WTC11 (cell line): ENCODE measurements at regions not wholly inside any gene's neighbourhood (a gene's known extent, or its start where the extent isn't known, plus 50 kb on each side); places are given as distances from the start of the nearest gene placed in this dataset.

Experiments used
- ATAC-seq: fragments of 200-7000 bp; cut with Tn5 transposase; 2 replicates; pipeline ENCODE4 v1.10.0; 2021; ENCODE audit warnings: mild to moderate bottlenecking, moderate library complexity
- CTCF ChIA-PET: fragments of 300-600 bp; sonication (Branson Sonifier 250); formaldehyde crosslinking; loops from one replicate; lab custom pipeline; 2021; ENCODE audit warnings: antibody characterized with exemption; lab: Charles Lee
- POLR2A ChIA-PET: fragments of 350-600 bp; sonication (Branson Sonifier 250); formaldehyde crosslinking; loops from one replicate; lab custom pipeline; 2021; ENCODE audit warnings: antibody characterized with exemption; lab: Charles Lee
- DNase-seq: peaks from one replicate; pipeline ENCODE4 v3.0.0; 2021; ENCODE audit warnings: low spot score
- H3K27ac Mint-ChIP-seq: 2 replicates; pipeline ENCODE4 v1.8.0; 2021; ENCODE audit warnings: mixed read lengths
- H3K27me3 Mint-ChIP-seq: 2 replicates; pipeline ENCODE4 v1.8.0; 2021; ENCODE audit warnings: low read depth, mild to moderate bottlenecking, moderate library complexity, mixed read lengths
- H3K36me3 Mint-ChIP-seq: 2 replicates; pipeline ENCODE4 v1.8.0; 2021; ENCODE audit warnings: mixed read lengths
- H3K4me1 Mint-ChIP-seq: 2 replicates; pipeline ENCODE4 v1.8.0; 2022; ENCODE audit warnings: mixed read lengths
- H3K4me3 Mint-ChIP-seq: 2 replicates; pipeline ENCODE4 v1.8.0; 2021; ENCODE audit warnings: mild to moderate bottlenecking, moderate library complexity, mixed read lengths
- H3K9me3 Mint-ChIP-seq: 2 replicates; pipeline ENCODE4 v1.8.0; 2021; ENCODE audit warnings: mixed read lengths
- ATF1 ChIP-seq: sonication (generic); formaldehyde crosslinking; IDR thresholded peaks from 2 replicates; pipeline ENCODE4 v1.8.1; 2023; ENCODE audit warnings: mild to moderate bottlenecking, moderate library complexity, missing genetic modification reagents
- CREB1 ChIP-seq: sonication (generic); formaldehyde crosslinking; IDR thresholded peaks from 2 replicates; pipeline ENCODE4 v1.8.0; 2023; ENCODE audit warnings: mild to moderate bottlenecking, missing genetic modification reagents
- ELF4 ChIP-seq: sonication (generic); formaldehyde crosslinking; IDR thresholded peaks from 2 replicates; pipeline ENCODE4 v1.8.1; 2022; ENCODE audit warnings: low read depth, mild to moderate bottlenecking, moderate library complexity, missing genetic modification reagents
- EMX1 ChIP-seq: fragments of 250-450 bp; sonication (Bioruptor Pico); IDR thresholded peaks from 2 replicates; pipeline ENCODE4 v1.8.0; 2021; ENCODE audit warnings: mild to moderate bottlenecking
- ETV6 ChIP-seq: sonication (generic); formaldehyde crosslinking; IDR thresholded peaks from 2 replicates; pipeline ENCODE4 v1.8.1; 2022; ENCODE audit warnings: mild to moderate bottlenecking, missing genetic modification reagents
- FOXJ3 ChIP-seq: sonication (generic); formaldehyde crosslinking; IDR thresholded peaks from 2 replicates; pipeline ENCODE4 v1.9.0; 2021; ENCODE audit warnings: missing genetic modification reagents, mild to moderate bottlenecking, borderline replicate concordance
- IRF2 ChIP-seq: sonication (generic); formaldehyde crosslinking; IDR thresholded peaks from 2 replicates; pipeline ENCODE4 v1.8.0; 2022; ENCODE audit warnings: low read depth, missing genetic modification reagents, borderline replicate concordance
- KAT7 ChIP-seq: sonication (generic); formaldehyde crosslinking; IDR thresholded peaks from 2 replicates; pipeline ENCODE4 v1.8.1; 2023; ENCODE audit warnings: missing genetic modification reagents, mild to moderate bottlenecking, borderline replicate concordance
- NR3C1 ChIP-seq: sonication (generic); formaldehyde crosslinking; conservative IDR thresholded peaks from 2 replicates; pipeline ENCODE4 v1.8.1; 2023; ENCODE audit warnings: low read depth, mild to moderate bottlenecking, missing genetic modification reagents
- OVOL2 ChIP-seq: fragments of 250-450 bp; sonication (Bioruptor Pico); IDR thresholded peaks from 2 replicates; pipeline ENCODE4 v1.9.0; 2021; ENCODE audit warnings: mild to moderate bottlenecking, borderline replicate concordance
- SMAD3 ChIP-seq: sonication (generic); formaldehyde crosslinking; IDR thresholded peaks from 2 replicates; pipeline ENCODE4 v1.8.0; 2022; ENCODE audit warnings: missing genetic modification reagents, mild to moderate bottlenecking, borderline replicate concordance
- SOX15 ChIP-seq: fragments of 250-450 bp; sonication (Bioruptor Pico); IDR thresholded peaks from 2 replicates; pipeline ENCODE4 v1.9.0; 2021; ENCODE audit warnings: mild to moderate bottlenecking
- ZNF138 ChIP-seq: sonication (generic); formaldehyde crosslinking; conservative IDR thresholded peaks from 2 replicates; pipeline ENCODE4 v1.8.1; 2022; ENCODE audit warnings: mild to moderate bottlenecking, moderate library complexity, missing genetic modification reagents
- ZNF219 ChIP-seq: sonication (generic); formaldehyde crosslinking; IDR thresholded peaks from 2 replicates; pipeline ENCODE4 v1.8.0; 2023; ENCODE audit warnings: missing genetic modification reagents, mild to moderate bottlenecking, borderline replicate concordance
- ZNF317 ChIP-seq: sonication (generic); formaldehyde crosslinking; IDR thresholded peaks from 2 replicates; pipeline ENCODE4 v1.8.1; 2023; ENCODE audit warnings: low read depth, mild to moderate bottlenecking, moderate library complexity, missing genetic modification reagents, borderline replicate concordance
- ZNF396 ChIP-seq: fragments of 250-450 bp; sonication (Bioruptor Pico); IDR thresholded peaks from 2 replicates; pipeline ENCODE4 v1.8.0; 2021; ENCODE audit warnings: mild to moderate bottlenecking, moderate library complexity, borderline replicate concordance
- ZNF423 ChIP-seq: fragments of 250-450 bp; sonication (Bioruptor Pico); IDR thresholded peaks from 2 replicates; pipeline ENCODE4 v2.1.2; 2022; ENCODE audit warnings: mild to moderate bottlenecking, moderate library complexity
- TF ChIP-seq, protein P1 (sequence below): fragments of 200-600 bp; IDR thresholded peaks from 2 replicates; pipeline ENCODE4 v1.8.0; 2022; ENCODE audit warnings: antibody characterized with exemption
- TF ChIP-seq, protein P2 (sequence below): fragments of 250-450 bp; sonication (Bioruptor Pico); IDR thresholded peaks from 2 replicates; pipeline ENCODE4 v1.9.0; 2021; ENCODE audit warnings: moderate library complexity, mild to moderate bottlenecking, inconsistent platforms, borderline replicate concordance
- TF ChIP-seq, protein P3 (sequence below): sonication (generic); formaldehyde crosslinking; IDR thresholded peaks from 2 replicates; pipeline ENCODE4 v1.8.1; 2022; ENCODE audit warnings: low read depth, mild to moderate bottlenecking, moderate library complexity, missing genetic modification reagents, borderline replicate concordance
- TF ChIP-seq, protein P4 (sequence below): sonication (generic); formaldehyde crosslinking; conservative IDR thresholded peaks from 2 replicates; pipeline ENCODE4 v1.8.1; 2022; ENCODE audit warnings: mild to moderate bottlenecking, missing genetic modification reagents
- TF ChIP-seq, protein P5 (sequence below): sonication (generic); formaldehyde crosslinking; IDR thresholded peaks from 2 replicates; pipeline ENCODE4 v1.8.0; 2022; ENCODE audit warnings: mild to moderate bottlenecking, missing genetic modification reagents
- TF ChIP-seq, protein P6 (sequence below): fragments of 250-450 bp; sonication (Bioruptor Pico); conservative IDR thresholded peaks from 2 replicates; pipeline ENCODE4 v1.9.0; 2021; ENCODE audit warnings: mild to moderate bottlenecking
- TF ChIP-seq, protein P7 (sequence below): sonication (generic); formaldehyde crosslinking; IDR thresholded peaks from 2 replicates; pipeline ENCODE4 v1.8.0; 2022; ENCODE audit warnings: mild to moderate bottlenecking, missing genetic modification reagents
- TF ChIP-seq, protein P8 (sequence below): fragments of 250-450 bp; sonication (Bioruptor Pico); IDR thresholded peaks from 2 replicates; pipeline ENCODE4 v1.9.0; 2021; ENCODE audit warnings: mild to moderate bottlenecking
- TF ChIP-seq, protein P9 (sequence below): sonication (generic); formaldehyde crosslinking; IDR thresholded peaks from 2 replicates; pipeline ENCODE4 v1.8.1; 2022; ENCODE audit warnings: low read depth, missing genetic modification reagents, borderline replicate concordance

DNA sequence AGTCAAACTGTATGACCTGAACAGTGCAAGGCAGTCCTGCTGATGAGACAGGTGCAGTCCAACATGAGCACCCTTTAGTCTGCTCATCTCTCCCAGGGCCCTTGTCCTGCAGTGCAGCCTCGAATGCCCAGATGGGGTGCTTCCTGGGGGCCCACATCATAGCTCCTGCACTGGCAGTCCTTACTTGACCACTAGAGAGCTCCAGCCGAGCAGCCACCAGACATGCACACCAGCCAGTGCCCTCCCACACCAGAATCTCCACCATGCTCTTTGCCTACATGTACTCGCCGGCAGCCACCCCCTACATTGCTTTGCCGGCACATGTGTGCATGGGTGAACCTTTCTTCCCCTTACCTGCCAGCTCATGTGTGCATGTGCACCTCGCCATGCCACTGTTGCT is 188.8 kb upstream of the GULP1 start (continued):
- TF ChIP-seq, protein P1, sequence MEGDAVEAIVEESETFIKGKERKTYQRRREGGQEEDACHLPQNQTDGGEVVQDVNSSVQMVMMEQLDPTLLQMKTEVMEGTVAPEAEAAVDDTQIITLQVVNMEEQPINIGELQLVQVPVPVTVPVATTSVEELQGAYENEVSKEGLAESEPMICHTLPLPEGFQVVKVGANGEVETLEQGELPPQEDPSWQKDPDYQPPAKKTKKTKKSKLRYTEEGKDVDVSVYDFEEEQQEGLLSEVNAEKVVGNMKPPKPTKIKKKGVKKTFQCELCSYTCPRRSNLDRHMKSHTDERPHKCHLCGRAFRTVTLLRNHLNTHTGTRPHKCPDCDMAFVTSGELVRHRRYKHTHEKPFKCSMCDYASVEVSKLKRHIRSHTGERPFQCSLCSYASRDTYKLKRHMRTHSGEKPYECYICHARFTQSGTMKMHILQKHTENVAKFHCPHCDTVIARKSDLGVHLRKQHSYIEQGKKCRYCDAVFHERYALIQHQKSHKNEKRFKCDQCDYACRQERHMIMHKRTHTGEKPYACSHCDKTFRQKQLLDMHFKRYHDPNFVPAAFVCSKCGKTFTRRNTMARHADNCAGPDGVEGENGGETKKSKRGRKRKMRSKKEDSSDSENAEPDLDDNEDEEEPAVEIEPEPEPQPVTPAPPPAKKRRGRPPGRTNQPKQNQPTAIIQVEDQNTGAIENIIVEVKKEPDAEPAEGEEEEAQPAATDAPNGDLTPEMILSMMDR = no peak
- TF ChIP-seq, protein P2, sequence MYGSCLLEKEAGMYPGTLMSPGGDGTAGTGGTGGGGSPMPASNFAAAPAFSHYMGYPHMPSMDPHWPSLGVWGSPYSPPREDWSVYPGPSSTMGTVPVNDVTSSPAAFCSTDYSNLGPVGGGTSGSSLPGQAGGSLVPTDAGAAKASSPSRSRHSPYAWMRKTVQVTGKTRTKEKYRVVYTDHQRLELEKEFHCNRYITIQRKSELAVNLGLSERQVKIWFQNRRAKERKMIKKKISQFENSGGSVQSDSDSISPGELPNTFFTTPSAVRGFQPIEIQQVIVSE (CRISPR knock-in tag) = no peak
- TF ChIP-seq, protein P3, sequence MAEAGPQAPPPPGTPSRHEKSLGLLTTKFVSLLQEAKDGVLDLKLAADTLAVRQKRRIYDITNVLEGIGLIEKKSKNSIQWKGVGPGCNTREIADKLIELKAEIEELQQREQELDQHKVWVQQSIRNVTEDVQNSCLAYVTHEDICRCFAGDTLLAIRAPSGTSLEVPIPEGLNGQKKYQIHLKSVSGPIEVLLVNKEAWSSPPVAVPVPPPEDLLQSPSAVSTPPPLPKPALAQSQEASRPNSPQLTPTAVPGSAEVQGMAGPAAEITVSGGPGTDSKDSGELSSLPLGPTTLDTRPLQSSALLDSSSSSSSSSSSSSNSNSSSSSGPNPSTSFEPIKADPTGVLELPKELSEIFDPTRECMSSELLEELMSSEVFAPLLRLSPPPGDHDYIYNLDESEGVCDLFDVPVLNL = no peak
- no peak for TF ChIP-seq ZNF396 (CRISPR knock-in tag)
- TF ChIP-seq ZNF423 (CRISPR knock-in tag) = no peak
- TF ChIP-seq, protein P4, sequence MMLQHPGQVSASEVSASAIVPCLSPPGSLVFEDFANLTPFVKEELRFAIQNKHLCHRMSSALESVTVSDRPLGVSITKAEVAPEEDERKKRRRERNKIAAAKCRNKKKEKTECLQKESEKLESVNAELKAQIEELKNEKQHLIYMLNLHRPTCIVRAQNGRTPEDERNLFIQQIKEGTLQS (CRISPR knock-in tag) = no peak
- no peak for TF ChIP-seq NR3C1 (CRISPR knock-in tag)
- TF ChIP-seq, protein P5, sequence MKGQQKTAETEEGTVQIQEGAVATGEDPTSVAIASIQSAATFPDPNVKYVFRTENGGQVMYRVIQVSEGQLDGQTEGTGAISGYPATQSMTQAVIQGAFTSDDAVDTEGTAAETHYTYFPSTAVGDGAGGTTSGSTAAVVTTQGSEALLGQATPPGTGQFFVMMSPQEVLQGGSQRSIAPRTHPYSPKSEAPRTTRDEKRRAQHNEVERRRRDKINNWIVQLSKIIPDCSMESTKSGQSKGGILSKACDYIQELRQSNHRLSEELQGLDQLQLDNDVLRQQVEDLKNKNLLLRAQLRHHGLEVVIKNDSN (CRISPR knock-in tag) = no peak
- TF ChIP-seq ZNF219 (CRISPR knock-in tag) = no peak
- no peak for TF ChIP-seq SMAD3 (CRISPR knock-in tag)
- no peak for TF ChIP-seq ZNF317 (CRISPR knock-in tag)

DNA sequence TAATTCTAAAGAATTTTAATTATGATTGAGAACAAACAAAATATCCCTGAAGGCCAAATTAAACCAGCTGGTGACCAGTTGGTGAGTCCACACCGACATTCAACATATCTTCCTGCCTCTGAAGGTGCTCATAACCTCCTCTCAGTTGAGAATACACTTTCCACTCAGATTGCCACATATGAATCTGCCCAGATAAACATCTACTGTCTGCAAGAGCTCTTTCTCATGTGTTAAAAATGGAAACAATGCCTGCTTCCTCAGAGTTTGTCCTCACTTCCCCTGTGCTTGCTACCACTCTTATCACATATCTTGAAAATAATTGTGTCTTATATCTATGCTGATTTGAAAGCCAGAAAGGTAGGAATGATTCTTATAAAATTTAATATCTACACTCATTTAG is 177.7 kb upstream of the GULP1 start:
- TF ChIP-seq, protein P5 (CRISPR knock-in tag) = no peak
- TF ChIP-seq, protein P6, sequence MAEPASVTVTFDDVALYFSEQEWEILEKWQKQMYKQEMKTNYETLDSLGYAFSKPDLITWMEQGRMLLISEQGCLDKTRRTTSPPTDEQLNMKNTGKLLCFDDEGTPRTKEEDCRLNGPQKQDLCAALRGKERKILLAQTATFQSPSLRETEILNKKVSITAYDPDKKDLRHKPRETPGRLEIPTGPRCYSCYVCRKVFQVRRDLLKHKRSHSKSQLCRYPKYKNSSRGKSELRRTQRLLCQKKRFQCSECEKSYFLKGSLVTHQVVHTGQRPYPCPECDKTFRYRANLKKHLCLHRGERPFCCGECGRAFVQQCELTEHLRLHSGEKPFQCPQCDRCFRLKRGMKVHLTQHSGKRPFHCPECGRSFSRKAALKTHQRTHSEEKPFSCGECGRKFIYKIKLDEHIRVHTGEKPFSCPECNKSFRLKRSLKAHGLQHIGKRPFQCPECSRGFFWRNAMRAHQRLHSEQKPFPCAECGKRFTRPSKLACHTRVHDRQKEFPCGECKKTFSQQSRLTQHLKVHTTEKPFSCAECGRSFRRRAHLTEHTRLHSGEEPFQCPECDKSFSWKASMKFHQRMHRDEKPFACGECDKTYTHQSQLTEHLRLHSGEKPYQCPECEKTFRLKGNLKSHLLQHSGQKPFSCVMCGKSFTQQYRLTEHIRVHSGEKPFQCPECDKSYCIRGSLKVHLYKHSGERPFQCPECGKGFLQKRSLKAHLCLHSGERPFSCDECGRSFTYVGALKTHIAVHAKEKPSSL (CRISPR knock-in tag) = no peak
- TF ChIP-seq ETV6 (CRISPR knock-in tag) = no peak
- no peak for TF ChIP-seq IRF2 (CRISPR knock-in tag)
- TF ChIP-seq SOX15 = no peak
- no peak for TF ChIP-seq ZNF138 (CRISPR knock-in tag)
- TF ChIP-seq, protein P7, sequence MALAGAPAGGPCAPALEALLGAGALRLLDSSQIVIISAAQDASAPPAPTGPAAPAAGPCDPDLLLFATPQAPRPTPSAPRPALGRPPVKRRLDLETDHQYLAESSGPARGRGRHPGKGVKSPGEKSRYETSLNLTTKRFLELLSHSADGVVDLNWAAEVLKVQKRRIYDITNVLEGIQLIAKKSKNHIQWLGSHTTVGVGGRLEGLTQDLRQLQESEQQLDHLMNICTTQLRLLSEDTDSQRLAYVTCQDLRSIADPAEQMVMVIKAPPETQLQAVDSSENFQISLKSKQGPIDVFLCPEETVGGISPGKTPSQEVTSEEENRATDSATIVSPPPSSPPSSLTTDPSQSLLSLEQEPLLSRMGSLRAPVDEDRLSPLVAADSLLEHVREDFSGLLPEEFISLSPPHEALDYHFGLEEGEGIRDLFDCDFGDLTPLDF (CRISPR knock-in tag) = no peak
- TF ChIP-seq CREB1 (CRISPR knock-in tag) = no peak
- TF ChIP-seq, protein P8, sequence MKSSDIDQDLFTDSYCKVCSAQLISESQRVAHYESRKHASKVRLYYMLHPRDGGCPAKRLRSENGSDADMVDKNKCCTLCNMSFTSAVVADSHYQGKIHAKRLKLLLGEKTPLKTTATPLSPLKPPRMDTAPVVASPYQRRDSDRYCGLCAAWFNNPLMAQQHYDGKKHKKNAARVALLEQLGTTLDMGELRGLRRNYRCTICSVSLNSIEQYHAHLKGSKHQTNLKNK (CRISPR knock-in tag) = no peak
- no peak for TF ChIP-seq ATF1
- no peak for TF ChIP-seq FOXJ3 (CRISPR knock-in tag)
- TF ChIP-seq ELF4 = no peak
- TF ChIP-seq OVOL2 = no peak
- no peak for TF ChIP-seq ZNF219 (CRISPR knock-in tag)
- TF ChIP-seq EMX1 (CRISPR knock-in tag) = no peak
- TF ChIP-seq, protein P9, sequence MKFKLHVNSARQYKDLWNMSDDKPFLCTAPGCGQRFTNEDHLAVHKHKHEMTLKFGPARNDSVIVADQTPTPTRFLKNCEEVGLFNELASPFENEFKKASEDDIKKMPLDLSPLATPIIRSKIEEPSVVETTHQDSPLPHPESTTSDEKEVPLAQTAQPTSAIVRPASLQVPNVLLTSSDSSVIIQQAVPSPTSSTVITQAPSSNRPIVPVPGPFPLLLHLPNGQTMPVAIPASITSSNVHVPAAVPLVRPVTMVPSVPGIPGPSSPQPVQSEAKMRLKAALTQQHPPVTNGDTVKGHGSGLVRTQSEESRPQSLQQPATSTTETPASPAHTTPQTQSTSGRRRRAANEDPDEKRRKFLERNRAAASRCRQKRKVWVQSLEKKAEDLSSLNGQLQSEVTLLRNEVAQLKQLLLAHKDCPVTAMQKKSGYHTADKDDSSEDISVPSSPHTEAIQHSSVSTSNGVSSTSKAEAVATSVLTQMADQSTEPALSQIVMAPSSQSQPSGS (CRISPR knock-in tag) = no peak
- no peak for TF ChIP-seq KAT7 (CRISPR knock-in tag)
- Mint-ChIP-seq H3K4me3 (no peak overlapping the region), H3K27me3 (no peaks in the 10 kb centered on the region), H3K9me3 (no peaks in the 10 kb centered on the region), H3K4me1 (peaks cover 5% of the 10 kb centered on the region; the same call in 1 of the 2 replicates), H3K36me3 (no peaks in the 10 kb centered on the region), H3K27ac (no peak overlapping the region)
- ChIA-PET CTCF (interaction anchor here (0.6 to 1.6 kb wide), 2 partner anchors 17 to 34 kb away, joined by 6 to 7 read pairs; no protein-coding TSS in a partner anchor), POLR2A (no interaction called here)
- ATAC-seq (no peak), DNase-seq (no peak)
